BLaER1 treated with 17β-estradiol and CSF1 and Interleukin-3, amounts not matched to agents 10 nM and 100 nM (cell line): ENCODE measurements at regions not wholly inside any gene's neighbourhood (a gene's known extent, or its start where the extent isn't known, plus 50 kb on each side); places are given as distances from the start of the nearest gene placed in this dataset.

ENCODE experiments used
- H3K27ac ChIP-seq, 11 experiments: shearing (Covaris generic); formaldehyde crosslinking; 2 replicates each; pipeline ENCODE4 v1.8.1; 2022
- H3K27me3 ChIP-seq, 11 experiments: shearing (Covaris generic); formaldehyde crosslinking; 2 replicates each; pipeline ENCODE4 v1.8.1; 2022
- H3K36me3 ChIP-seq, 11 experiments: shearing (Covaris generic); formaldehyde crosslinking; 2 replicates each; pipeline ENCODE4 v1.8.1; 2022
- H3K4me1 ChIP-seq, 10 experiments: shearing (Covaris generic); formaldehyde crosslinking; 2 replicates each; pipeline ENCODE4 v1.8.1; 2022
- H3K4me2 ChIP-seq, 11 experiments: shearing (Covaris generic); formaldehyde crosslinking; 2 replicates each; pipeline ENCODE4 v1.8.1; 2022
- H3K4me3 ChIP-seq, 10 experiments: shearing (Covaris generic); formaldehyde crosslinking; 2 replicates each; pipeline ENCODE4 v1.8.1; 2022
- H3K9ac ChIP-seq, 11 experiments: shearing (Covaris generic); formaldehyde crosslinking; 2 replicates each; pipeline ENCODE4 v1.8.1; 2022
- H3K9me3 ChIP-seq, 11 experiments: shearing (Covaris generic); formaldehyde crosslinking; replicated peaks in 1 of 11; 2 replicates each; pipeline ENCODE4 v1.8.1; 2022
- H4K20me1 ChIP-seq, 11 experiments: shearing (Covaris generic); formaldehyde crosslinking; 2 replicates each; pipeline ENCODE4 v1.8.1; 2022
- Cebpa-rat ChIP-seq, 11 experiments: shearing (Covaris generic); IDR thresholded peaks; 2 replicates each; pipeline ENCODE4 v1.8.1; 2022

- no peak overlapping the region for H3K4me3 ChIP-seq
- H3K27ac ChIP-seq = no peak overlapping the region
- H4K20me1 ChIP-seq = no peaks in the 10 kb centered on the region
- H3K4me2 ChIP-seq = no peak overlapping the region
- H3K36me3 ChIP-seq = no peaks in the 10 kb centered on the region
- H3K9me3 ChIP-seq = peaks cover 5 to 11% (median 8%) of the 10 kb centered on the region in 11 experiments; a peak in 19 of 22 replicates
- H3K27me3 ChIP-seq = no peaks in the 10 kb centered on the region
- no peak overlapping the region for H3K9ac ChIP-seq
- TF ChIP-seq Cebpa-rat (IDR thresholded peaks at IDR 0.05) = no peak
- no peaks in the 10 kb centered on the region for H3K4me1 ChIP-seq
Observed at GRCh38 chr16:74186561-74186971, 110.0 kb upstream of the PSMD7 start.

- Histone ChIP-seq H4K20me1 (no peaks in the 10 kb centered on the region), H3K9me3 (peaks cover 6 to 16% (median 10%) of the 10 kb centered on the region in 11 experiments; a peak in 19 of 22 replicates), H3K9ac (no peak overlapping the region), H3K4me1 (no peaks in the 10 kb centered on the region), H3K4me3 (no peak overlapping the region), H3K27me3 (no peaks in the 10 kb centered on the region), H3K27ac (no peak overlapping the region), H3K4me2 (no peak overlapping the region), H3K36me3 (no peaks in the 10 kb centered on the region)
- no peak for TF ChIP-seq Cebpa-rat (IDR thresholded peaks at IDR 0.05)
Observed at GRCh38 chr16:74184839-74185238, 111.8 kb upstream of the PSMD7 start.

- H3K4me3 ChIP-seq = no peak overlapping the region
- H3K36me3 ChIP-seq = no peaks in the 10 kb centered on the region
- no peak overlapping the region for H3K27ac ChIP-seq
- peaks cover 6 to 19% (median 13%) of the 10 kb centered on the region in 11 experiments; a peak in 19 of 22 replicates for H3K9me3 ChIP-seq
- no peaks in the 10 kb centered on the region for H3K27me3 ChIP-seq
- no peaks in the 10 kb centered on the region for H4K20me1 ChIP-seq
- no peak overlapping the region for H3K9ac ChIP-seq
- H3K4me1 ChIP-seq = no peaks in the 10 kb centered on the region
- TF ChIP-seq Cebpa-rat (IDR thresholded peaks at IDR 0.05) = no peak
- H3K4me2 ChIP-seq = no peak overlapping the region
Observed at GRCh38 chr16:74183601-74184360, 112.8 kb upstream of the PSMD7 start.

GRCh38 chr16:74169687-74170376 is 126.8 kb upstream of the PSMD7 start:
- no peak overlapping the region for H3K9ac ChIP-seq
- H3K4me2 ChIP-seq = peak overlapping the region in 2 of 11 experiments; percentile 7 to 25; a peak in 2 of 22 replicates
- H3K4me1 ChIP-seq = 0 out of 20 replicates have a peak, but pooled peaks cover 0 to 3% (median 0%) of the 10 kb centered on the region in 10 experiments
- H3K36me3 ChIP-seq = no peaks in the 10 kb centered on the region
- H3K9me3 ChIP-seq = no peaks in the 10 kb centered on the region
- H3K4me3 ChIP-seq = no peak overlapping the region
- no peaks in the 10 kb centered on the region for H3K27me3 ChIP-seq
- H4K20me1 ChIP-seq = no peaks in the 10 kb centered on the region
- H3K27ac ChIP-seq = no peak overlapping the region
- no peak for TF ChIP-seq Cebpa-rat (IDR thresholded peaks at IDR 0.05)

- no peaks in the 10 kb centered on the region for H4K20me1 ChIP-seq
- H3K27me3 ChIP-seq = no peaks in the 10 kb centered on the region
- H3K9me3 ChIP-seq = no peaks in the 10 kb centered on the region
- H3K4me2 ChIP-seq = no peak overlapping the region
- H3K27ac ChIP-seq = no peak overlapping the region
- no peak overlapping the region for H3K9ac ChIP-seq
- no peaks in the 10 kb centered on the region for H3K36me3 ChIP-seq
- 0 out of 20 replicates have a peak, but pooled peaks cover 0 to 3% (median 0%) of the 10 kb centered on the region in 10 experiments for H3K4me1 ChIP-seq
- TF ChIP-seq Cebpa-rat (IDR thresholded peaks at IDR 0.05) = no peak
- no peak overlapping the region for H3K4me3 ChIP-seq
Observed at GRCh38 chr16:74169066-74169465, 127.5 kb upstream of the PSMD7 start.

- H3K27me3 ChIP-seq = no peaks in the 10 kb centered on the region
- no peaks in the 10 kb centered on the region for H4K20me1 ChIP-seq
- no peaks in the 10 kb centered on the region for H3K9me3 ChIP-seq
- no peak overlapping the region for H3K4me3 ChIP-seq
- no peak overlapping the region for H3K9ac ChIP-seq
- no peak for TF ChIP-seq Cebpa-rat (IDR thresholded peaks at IDR 0.05)
- H3K4me2 ChIP-seq = no peak overlapping the region
- H3K4me1 ChIP-seq = 0 out of 20 replicates have a peak, but pooled peaks cover 0 to 3% (median 0%) of the 10 kb centered on the region in 10 experiments
- no peaks in the 10 kb centered on the region for H3K36me3 ChIP-seq
- no peak overlapping the region for H3K27ac ChIP-seq
Observed at GRCh38 chr16:74168445-74168844, 128.2 kb upstream of the PSMD7 start.

- TF ChIP-seq Cebpa-rat (IDR thresholded peaks at IDR 0.05) = no peak
- H3K36me3 ChIP-seq = no peaks in the 10 kb centered on the region
Observed at GRCh38 chr16:74166456-74166855, 130.2 kb upstream of the PSMD7 start.

GRCh38 chr16:74165566-74166080 is 131.0 kb upstream of the PSMD7 start:
- Histone ChIP-seq H3K4me1 (0 out of 20 replicates have a peak, but pooled peaks cover 0 to 3% (median 0%) of the 10 kb centered on the region in 10 experiments), H3K4me3 (no peak overlapping the region), H3K36me3 (no peaks in the 10 kb centered on the region), H4K20me1 (no peaks in the 10 kb centered on the region), H3K4me2 (no peak overlapping the region), H3K27ac (no peak overlapping the region), H3K27me3 (no peaks in the 10 kb centered on the region), H3K9ac (no peak overlapping the region), H3K9me3 (peaks cover under 1 to 4% (median 3%) of the 10 kb centered on the region in 11 experiments; a peak in 11 of 22 replicates)
- no peak for TF ChIP-seq Cebpa-rat (IDR thresholded peaks at IDR 0.05)

More at GRCh38 chr16:74166456-74166855, 130.2 kb upstream of the PSMD7 start:
- no peaks in the 10 kb centered on the region for H3K9me3 ChIP-seq
- no peak overlapping the region for H3K27ac ChIP-seq
- 0 out of 20 replicates have a peak, but pooled peaks cover 0 to 3% (median 0%) of the 10 kb centered on the region in 10 experiments for H3K4me1 ChIP-seq
- no peak overlapping the region for H3K9ac ChIP-seq
- no peak overlapping the region for H3K4me2 ChIP-seq
- H4K20me1 ChIP-seq = no peaks in the 10 kb centered on the region
- H3K4me3 ChIP-seq = no peak overlapping the region
- no peaks in the 10 kb centered on the region for H3K27me3 ChIP-seq

- Histone ChIP-seq H3K4me1 (no peaks in the 10 kb centered on the region), H3K9ac (no peak overlapping the region), H4K20me1 (no peaks in the 10 kb centered on the region), H3K27ac (no peak overlapping the region), H3K9me3 (peaks cover 4 to 10% (median 8%) of the 10 kb centered on the region in 11 experiments; a peak in 11 of 22 replicates), H3K27me3 (no peaks in the 10 kb centered on the region), H3K4me2 (no peak overlapping the region), H3K36me3 (no peaks in the 10 kb centered on the region), H3K4me3 (no peak overlapping the region)
- no peak for TF ChIP-seq Cebpa-rat (IDR thresholded peaks at IDR 0.05)
Observed at GRCh38 chr16:74160759-74161158, 135.9 kb upstream of the PSMD7 start.
